Aorta (tissue), 5 donors: ENCODE measurements at regions not wholly inside any gene's neighbourhood (a gene's known extent, or its start where the extent isn't known, plus 50 kb on each side); places are given as distances from the start of the nearest gene placed in this dataset.

Source experiments
- ATAC-seq: fragments of 200-7000 bp; cut with Tn5 transposase; one replicate; pipeline ENCODE4 v1.9.1; 2022; ENCODE audit warnings: moderate library complexity; ENCODE audit not compliant: low FRiP score
- DNase-seq, 2 donors: peaks; one replicate each; pipeline ENCODE4 v3.0.0-alpha.2; 2020
- H3K27ac ChIP-seq, 2 donors: one replicate each; pipeline ENCODE4 v1.5.1; 2013; ENCODE audit warnings: low read length in 2 of 2, mild to moderate bottlenecking in 2 of 2, moderate library complexity in 2 of 2, control low read depth in 1 of 2, inconsistent platforms in 1 of 2, low read depth in 1 of 2
- H3K27me3 ChIP-seq, 2 donors: one replicate each; pipeline ENCODE4 v1.6.1; 2013; ENCODE audit warnings: control low read depth in 1 of 2, low read length in 1 of 2, mild to moderate bottlenecking in 1 of 2, moderate library complexity in 1 of 2; ENCODE audit not compliant: insufficient read depth in 2 of 2, control insufficient read depth in 1 of 2
- H3K36me3 ChIP-seq, 2 donors: one replicate each; pipeline ENCODE4 v1.6.1; 2013; ENCODE audit warnings: control low read depth in 1 of 2, low read length in 1 of 2, mild to moderate bottlenecking in 1 of 2; ENCODE audit not compliant: insufficient read depth in 2 of 2, control insufficient read depth in 1 of 2
- H3K4me1 ChIP-seq, 2 donors: one replicate each; pipeline ENCODE4 v1.6.1; 2013; ENCODE audit warnings: low read length in 2 of 2, control low read depth in 1 of 2, mild to moderate bottlenecking in 1 of 2, moderate library complexity in 1 of 2; ENCODE audit not compliant: insufficient read depth in 2 of 2, control insufficient read depth in 1 of 2
- H3K4me3 ChIP-seq, 2 donors: one replicate each; pipeline ENCODE4 v1.5.1; 2013; ENCODE audit warnings: low read length in 2 of 2, control low read depth in 1 of 2, mild to moderate bottlenecking in 1 of 2
- H3K9me3 ChIP-seq: one replicate; pipeline ENCODE4 v1.6.1; 2013; ENCODE audit warnings: mild to moderate bottlenecking, low read length; ENCODE audit not compliant: control insufficient read depth
- WGBS, 2 donors: extraction: QIAGEN DNeasy Blood & Tissue Kit; methylation state at CpG; one replicate each; pipeline ENCODE4 v1.1.7; 2013; 5-methylcytosine and 5-hydroxymethylcytosine counted together
- intact Hi-C, 2 donors: fragments of 100-400 bp; cut with DNase I; formaldehyde crosslinking; loops; one replicate each; pipeline versions ENCODE4 v1.14.2 to v1.15.0; 2022
- donor health status: healthy with polysubstance abuse.
- donor health status: Bipolar disorder and iron deficiency.
- donor health status: DM: no; HTN: no; CAD: no.
- donor health status: DM: no; HTN: no; CAD: no.
- donor health status: DM: yes; HTN: yes; CAD: no.

- Histone ChIP-seq H3K4me3 (no peak overlapping the region), H3K9me3 (peaks cover 4% of the 10 kb centered on the region), H3K36me3 (no peaks in the 10 kb centered on the region), H3K4me1 (no peaks in the 10 kb centered on the region), H3K27ac (no peak overlapping the region), H3K27me3 (no peaks in the 10 kb centered on the region)
- no peak for DNase-seq
- no peak for ATAC-seq
- 85 to 94% methylated on average over 16 of the region's 16 CpGs for WGBS, 2 donors
- intact Hi-C loops: no loop called here
Measured at GRCh38 chr22:47816121-47816862, 1053.8 kb downstream of the TBC1D22A start.

- intact Hi-C loops: no loop called here
- H3K4me3 ChIP-seq: no peak overlapping the region
- ATAC-seq (no peak), DNase-seq (no peak)
- H3K27me3 ChIP-seq: no peaks in the 10 kb centered on the region
- H3K36me3 ChIP-seq: no peaks in the 10 kb centered on the region
- 85 to 96% methylated on average over 1 of the region's 1 CpG for WGBS, 2 donors
- no peak overlapping the region for H3K27ac ChIP-seq
- H3K4me1 ChIP-seq: no peaks in the 10 kb centered on the region
- peaks cover 4% of the 10 kb centered on the region for H3K9me3 ChIP-seq
Measured at GRCh38 chr22:47814474-47814873, 1052.0 kb downstream of the TBC1D22A start.

GRCh38 chr22:47813661-47814060, 1051.2 kb downstream of the TBC1D22A start:
- Histone ChIP-seq H3K27ac (no peak overlapping the region), H3K4me3 (no peak overlapping the region), H3K9me3 (peaks cover 4% of the 10 kb centered on the region), H3K27me3 (no peaks in the 10 kb centered on the region), H3K36me3 (no peaks in the 10 kb centered on the region), H3K4me1 (no peaks in the 10 kb centered on the region)
- ATAC-seq: no peak
- 89% methylated on average over 16 of the region's 16 CpGs for WGBS, 2 donors
- intact Hi-C loops: no loop called here
- DNase-seq: no peak

- Histone ChIP-seq H3K4me1 (no peaks in the 10 kb centered on the region), H3K9me3 (no peaks in the 10 kb centered on the region), H3K27me3 (no peaks in the 10 kb centered on the region), H3K27ac (no peak overlapping the region), H3K4me3 (no peak overlapping the region), H3K36me3 (no peaks in the 10 kb centered on the region)
- no peak for ATAC-seq
- 83 to 84% methylated on average over 7 of the region's 7 CpGs for WGBS, 2 donors
- DNase-seq: no peak
- intact Hi-C loops: no loop called here
Measured at GRCh38 chr22:47811971-47812370, 1049.5 kb downstream of the TBC1D22A start.

GRCh38 chr22:47810505-47811500, 1048.4 kb downstream of the TBC1D22A start:
- Histone ChIP-seq H3K9me3 (no peaks in the 10 kb centered on the region), H3K4me3 (no peak overlapping the region), H3K36me3 (no peaks in the 10 kb centered on the region), H3K27ac (no peak overlapping the region), H3K4me1 (no peaks in the 10 kb centered on the region), H3K27me3 (no peaks in the 10 kb centered on the region)
- intact Hi-C loops: no loop called here
- 74 to 75% methylated on average over 22 to 24 of the region's 24 CpGs for WGBS, 2 donors
- no peak for DNase-seq
- ATAC-seq: no peak

- no peak overlapping the region for H3K4me3 ChIP-seq
- H3K4me1 ChIP-seq: no peaks in the 10 kb centered on the region
- DNase-seq (no peak), ATAC-seq (no peak)
- intact Hi-C loops: no loop called here
- WGBS, 2 donors: 89 to 92% methylated on average over 10 of the region's 10 CpGs
- H3K27me3 ChIP-seq: no peaks in the 10 kb centered on the region
- H3K9me3 ChIP-seq: peaks cover 1% of the 10 kb centered on the region
- H3K27ac ChIP-seq: no peak overlapping the region
- no peaks in the 10 kb centered on the region for H3K36me3 ChIP-seq
Measured at GRCh38 chr22:47808886-47809620, 1046.6 kb downstream of the TBC1D22A start.

GRCh38 chr22:47808236-47808635, 1045.8 kb downstream of the TBC1D22A start:
- 28 to 32% methylated on average over 6 of the region's 6 CpGs for WGBS, 2 donors
- H3K4me3 ChIP-seq: no peak overlapping the region
- DNase-seq (no peak), ATAC-seq (no peak)
- no peaks in the 10 kb centered on the region for H3K36me3 ChIP-seq
- no peaks in the 10 kb centered on the region for H3K4me1 ChIP-seq
- no peak overlapping the region for H3K27ac ChIP-seq
- H3K27me3 ChIP-seq: no peaks in the 10 kb centered on the region
- intact Hi-C loops: no loop called here
- peaks cover 1% of the 10 kb centered on the region for H3K9me3 ChIP-seq

- ATAC-seq (no peak), DNase-seq (no peak)
- Histone ChIP-seq H3K4me1 (no peaks in the 10 kb centered on the region), H3K4me3 (no peak overlapping the region), H3K27ac (no peak overlapping the region), H3K27me3 (no peaks in the 10 kb centered on the region), H3K36me3 (no peaks in the 10 kb centered on the region), H3K9me3 (peaks cover 1% of the 10 kb centered on the region)
- intact Hi-C loops: no loop called here
- WGBS, 2 donors: 77 to 82% methylated on average over 5 of the region's 5 CpGs
Measured at GRCh38 chr22:47807506-47807905, 1045.1 kb downstream of the TBC1D22A start.
